ENCODE measurements at regions not wholly inside any gene's neighbourhood (a gene's known extent, or its start where the extent isn't known, plus 50 kb on each side); places are given as distances from the start of the nearest gene placed in this dataset.

DNA sequence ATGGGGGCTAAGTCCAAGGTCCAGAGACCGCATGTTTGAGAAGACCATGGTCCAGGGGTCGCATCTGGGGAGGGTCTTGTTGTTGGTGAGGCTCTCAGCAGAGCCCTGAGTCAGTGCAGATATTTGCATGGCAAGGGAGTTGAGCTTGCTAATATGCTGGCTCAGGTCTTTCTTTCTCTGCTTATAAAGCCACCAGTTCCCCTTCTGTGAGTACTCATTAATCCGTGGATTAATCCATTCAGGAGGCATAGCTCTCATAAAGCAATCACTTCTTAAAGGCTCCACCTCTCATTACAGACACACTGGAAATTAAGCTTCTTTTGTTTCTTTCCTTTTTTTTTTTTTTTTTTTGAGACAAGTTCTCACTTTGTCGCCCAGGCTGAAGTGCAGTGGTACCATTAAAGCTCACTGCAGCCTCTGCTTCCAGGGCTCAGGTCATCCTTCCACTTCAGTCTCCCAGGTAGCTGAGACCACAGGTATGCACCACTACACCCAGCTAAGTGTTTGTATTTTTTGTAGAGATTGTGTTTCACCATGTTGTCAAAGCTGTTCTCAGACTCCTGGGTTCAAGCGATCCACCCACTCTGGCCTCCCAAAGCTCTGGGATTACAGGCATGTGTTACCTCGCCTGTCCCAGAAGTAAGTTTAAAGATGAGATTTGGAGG lies 216.4 kb downstream of the SLITRK5 start:
- H3K27me3 Mint-ChIP-seq: no peaks in the 10 kb centered on the region
- ATAC-seq: no peak
- H3K36me3 Mint-ChIP-seq (ENCODE audit: low read depth): no peaks in the 10 kb centered on the region

GRCh38 chr13:87889254-87889653 lies 218.1 kb downstream of the SLITRK5 start:
- H3K36me3 Mint-ChIP-seq (ENCODE audit: low read depth): no peaks in the 10 kb centered on the region
- H3K4me1 Mint-ChIP-seq: no peaks in the 10 kb centered on the region

More for the DNA sequence above, 216.4 kb downstream of the SLITRK5 start:
- no peak overlapping the region for H3K4me3 Mint-ChIP-seq
- H3K4me1 Mint-ChIP-seq: no peaks in the 10 kb centered on the region
- H3K27ac Mint-ChIP-seq: no peak overlapping the region
- no peaks in the 10 kb centered on the region for H3K9me3 ChIP-seq (ENCODE audit: control insufficient read depth, low read length, poor library complexity, severe bottlenecking)
- DNase-seq: no peak

DNA sequence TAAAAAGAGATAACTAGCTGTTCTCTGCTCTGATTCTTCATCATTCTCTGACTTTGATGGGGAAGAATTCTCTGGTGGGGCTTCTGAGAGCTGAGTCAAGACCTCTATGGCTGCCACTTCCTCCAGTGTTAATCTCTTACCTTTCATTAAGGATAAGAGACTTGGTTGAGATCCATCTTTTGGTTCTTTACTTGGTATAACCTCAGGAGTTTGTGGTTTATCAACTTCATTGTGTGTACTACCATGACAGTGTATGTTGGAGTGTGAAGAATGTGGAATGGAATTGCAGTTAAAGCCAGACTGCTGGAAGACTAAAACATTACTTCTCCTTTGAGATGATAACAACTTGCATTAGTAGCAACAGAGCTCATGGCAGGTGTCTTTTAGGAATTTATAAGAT lies 222.0 kb downstream of the SLITRK5 start:
- peaks cover 2% of the 10 kb centered on the region for H3K9me3 ChIP-seq (ENCODE audit: control insufficient read depth, low read length, poor library complexity, severe bottlenecking)
- H3K36me3 Mint-ChIP-seq (ENCODE audit: low read depth): no peaks in the 10 kb centered on the region
- H3K27ac Mint-ChIP-seq: no peak overlapping the region
- DNase-seq (no peak), ATAC-seq (no peak)
- H3K4me1 Mint-ChIP-seq: no peaks in the 10 kb centered on the region
- no peaks in the 10 kb centered on the region for H3K27me3 Mint-ChIP-seq
- no peak overlapping the region for H3K4me3 Mint-ChIP-seq

More at GRCh38 chr13:87889254-87889653, 218.1 kb downstream of the SLITRK5 start:
- H3K27ac Mint-ChIP-seq: no peak overlapping the region
- no peak overlapping the region for H3K4me3 Mint-ChIP-seq
- no peaks in the 10 kb centered on the region for H3K9me3 ChIP-seq (ENCODE audit: control insufficient read depth, low read length, poor library complexity, severe bottlenecking)
- DNase-seq: no peak
- no peak for ATAC-seq
- H3K27me3 Mint-ChIP-seq: no peaks in the 10 kb centered on the region

DNA sequence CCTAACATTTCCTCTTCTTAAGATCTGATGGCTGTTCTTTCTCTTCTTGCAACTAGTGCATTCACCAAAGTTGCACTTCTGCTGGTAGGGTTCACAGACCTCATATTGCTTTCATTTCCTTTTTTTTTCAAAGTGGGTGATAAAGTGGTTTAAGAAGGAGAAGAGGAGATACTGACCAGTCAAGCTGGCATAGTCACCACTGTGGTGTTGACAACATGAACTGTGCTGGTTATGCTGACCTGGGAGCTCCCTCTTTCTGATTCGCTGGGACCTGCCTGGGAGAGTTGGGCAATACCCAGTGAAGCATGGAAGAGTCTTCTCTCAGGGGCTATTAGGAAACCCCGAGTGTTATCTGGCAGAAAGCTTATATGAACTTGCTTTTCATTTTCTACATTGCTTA lies 222.9 kb downstream of the SLITRK5 start:
- no peak overlapping the region for H3K4me3 Mint-ChIP-seq
- DNase-seq (no peak), ATAC-seq (no peak)
- H3K27me3 Mint-ChIP-seq: no peaks in the 10 kb centered on the region
- no peaks in the 10 kb centered on the region for H3K36me3 Mint-ChIP-seq (ENCODE audit: low read depth)
- peaks cover 2% of the 10 kb centered on the region for H3K9me3 ChIP-seq (ENCODE audit: control insufficient read depth, low read length, poor library complexity, severe bottlenecking)
- no peaks in the 10 kb centered on the region for H3K4me1 Mint-ChIP-seq
- H3K27ac Mint-ChIP-seq: no peak overlapping the region

DNA sequence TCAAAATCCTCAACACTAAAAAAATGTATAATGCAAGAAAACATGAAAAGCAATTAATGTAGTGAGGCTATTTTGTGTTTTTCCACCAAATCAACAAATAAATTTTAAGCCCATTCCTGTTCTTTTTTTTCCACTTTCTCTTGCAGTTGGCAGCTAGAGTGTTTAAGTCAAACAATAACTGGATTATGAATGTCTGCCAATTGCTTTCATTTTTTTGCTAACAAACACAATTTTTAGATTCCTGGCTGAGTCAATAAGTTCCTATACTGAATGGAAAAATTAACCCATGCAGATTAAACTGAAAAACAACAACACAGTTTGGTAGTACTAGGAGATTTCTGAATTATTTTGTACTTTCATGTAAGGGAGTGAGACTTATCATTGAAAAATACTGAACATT lies 232.4 kb downstream of the SLITRK5 start:
- Mint-ChIP-seq H3K36me3 (ENCODE audit: low read depth) (no peaks in the 10 kb centered on the region), H3K4me3 (no peak overlapping the region), H3K27me3 (no peaks in the 10 kb centered on the region), H3K27ac (no peak overlapping the region), H3K4me1 (no peaks in the 10 kb centered on the region)
- ATAC-seq: no peak
- peaks cover 2% of the 10 kb centered on the region for H3K9me3 ChIP-seq (ENCODE audit: control insufficient read depth, low read length, poor library complexity, severe bottlenecking)
- DNase-seq: no peak

GRCh38 chr13:87906411-87906810 lies 235.2 kb downstream of the SLITRK5 start:
- DNase-seq: no peak
- ATAC-seq: no peak
- Mint-ChIP-seq H3K4me3 (no peak overlapping the region), H3K27me3 (no peaks in the 10 kb centered on the region), H3K36me3 (ENCODE audit: low read depth) (no peaks in the 10 kb centered on the region), H3K4me1 (no peaks in the 10 kb centered on the region), H3K27ac (no peak overlapping the region)
- peaks cover 2% of the 10 kb centered on the region for H3K9me3 ChIP-seq (ENCODE audit: control insufficient read depth, low read length, poor library complexity, severe bottlenecking)

DNA sequence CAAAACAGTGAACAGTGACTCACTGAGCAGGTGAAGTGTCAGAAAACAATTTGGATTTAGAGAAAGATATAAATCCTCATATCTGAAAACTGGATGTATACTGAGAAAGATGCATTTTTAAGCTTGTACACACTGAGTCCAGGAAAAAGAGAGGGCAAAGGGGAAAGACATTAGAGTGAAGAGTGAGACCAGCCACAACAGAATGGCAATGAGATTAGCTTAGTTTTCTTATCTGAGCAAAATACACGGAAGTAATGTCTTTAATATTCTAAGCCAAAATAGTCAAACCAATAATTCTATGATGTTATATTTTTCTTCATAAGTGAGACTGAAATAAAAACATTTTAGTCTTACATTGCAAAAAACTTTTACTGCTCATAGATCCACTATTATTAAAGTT lies 236.0 kb downstream of the SLITRK5 start:
- no peak for ATAC-seq
- Mint-ChIP-seq H3K27ac (no peak overlapping the region), H3K36me3 (ENCODE audit: low read depth) (no peaks in the 10 kb centered on the region), H3K4me1 (no peaks in the 10 kb centered on the region), H3K4me3 (no peak overlapping the region), H3K27me3 (no peaks in the 10 kb centered on the region)
- no peak for DNase-seq
- H3K9me3 ChIP-seq (ENCODE audit: control insufficient read depth, low read length, poor library complexity, severe bottlenecking): peaks cover 2% of the 10 kb centered on the region

DNA sequence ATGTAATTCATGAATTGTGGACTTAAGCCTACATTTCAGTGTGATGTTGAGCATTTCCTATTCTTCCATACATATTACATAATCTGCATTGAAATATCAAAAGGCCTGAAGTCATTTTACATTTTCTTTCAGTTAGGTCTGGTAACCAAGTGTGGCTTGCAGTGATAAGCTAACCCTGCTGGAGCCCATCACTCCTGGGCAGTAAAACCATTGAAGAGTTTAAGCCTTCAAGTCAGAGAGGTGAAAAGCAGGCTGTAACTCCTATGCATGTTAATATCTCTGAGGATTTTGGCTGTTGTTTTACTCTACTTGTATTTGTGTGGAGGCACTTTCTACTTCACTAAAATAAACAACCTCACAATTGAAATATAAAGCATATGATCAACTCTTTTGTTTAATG lies 248.8 kb downstream of the SLITRK5 start:
- DNase-seq: no peak
- Mint-ChIP-seq H3K27me3 (no peaks in the 10 kb centered on the region), H3K36me3 (ENCODE audit: low read depth) (no peaks in the 10 kb centered on the region), H3K27ac (no peak overlapping the region), H3K4me3 (no peak overlapping the region), H3K4me1 (no peaks in the 10 kb centered on the region)
- ATAC-seq: no peak
- H3K9me3 ChIP-seq (ENCODE audit: control insufficient read depth, low read length, poor library complexity, severe bottlenecking): no peaks in the 10 kb centered on the region

DNA sequence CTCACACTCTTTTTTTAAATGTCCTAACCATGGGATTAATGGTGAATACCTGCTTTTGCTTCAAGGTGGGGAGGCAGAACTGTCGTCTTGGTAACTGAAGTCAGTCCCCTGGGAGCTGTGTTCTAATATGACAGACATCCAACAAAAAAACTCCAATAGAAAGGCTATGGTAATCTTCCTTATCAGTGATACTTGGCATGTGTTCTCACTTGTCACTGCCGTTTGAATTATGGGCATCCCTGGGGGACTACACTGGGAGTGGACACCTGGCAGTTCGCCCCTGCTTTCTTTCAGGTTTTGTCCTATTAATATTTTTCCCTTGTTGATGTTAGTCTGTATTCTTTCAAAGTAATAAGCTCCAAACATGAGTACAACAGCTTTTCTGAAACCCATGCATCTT lies 252.6 kb downstream of the SLITRK5 start:
- no peak overlapping the region for H3K4me3 Mint-ChIP-seq
- no peaks in the 10 kb centered on the region for H3K9me3 ChIP-seq (ENCODE audit: control insufficient read depth, low read length, poor library complexity, severe bottlenecking)
- H3K4me1 Mint-ChIP-seq: no peaks in the 10 kb centered on the region
- no peaks in the 10 kb centered on the region for H3K27me3 Mint-ChIP-seq
- no peak for ATAC-seq
- no peaks in the 10 kb centered on the region for H3K36me3 Mint-ChIP-seq (ENCODE audit: low read depth)
- H3K27ac Mint-ChIP-seq: no peak overlapping the region
- DNase-seq: no peak

DNA sequence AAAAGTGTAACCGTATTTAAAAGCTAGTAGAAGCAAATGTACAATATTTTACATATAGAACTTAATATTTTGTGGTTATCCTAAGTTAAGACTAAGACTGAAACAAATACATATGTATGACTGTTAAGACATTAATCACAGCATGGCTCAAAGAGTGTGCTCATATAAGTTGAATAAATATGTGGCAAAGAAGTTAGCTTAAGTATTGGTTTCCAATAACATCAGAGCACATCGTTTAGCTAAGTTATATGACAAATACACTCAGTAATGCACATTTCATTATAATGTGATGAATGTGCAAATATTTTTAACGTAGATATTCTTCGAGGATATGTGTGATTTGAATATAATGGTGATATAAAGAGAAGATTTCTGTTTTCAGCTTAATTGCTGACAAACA lies 253.8 kb downstream of the SLITRK5 start:
- H3K9me3 ChIP-seq (ENCODE audit: control insufficient read depth, low read length, poor library complexity, severe bottlenecking): no peaks in the 10 kb centered on the region
- Mint-ChIP-seq H3K4me3 (no peak overlapping the region), H3K27me3 (no peaks in the 10 kb centered on the region), H3K36me3 (ENCODE audit: low read depth) (no peaks in the 10 kb centered on the region), H3K27ac (no peak overlapping the region), H3K4me1 (no peaks in the 10 kb centered on the region)
- DNase-seq (no peak), ATAC-seq (no peak)

DNA sequence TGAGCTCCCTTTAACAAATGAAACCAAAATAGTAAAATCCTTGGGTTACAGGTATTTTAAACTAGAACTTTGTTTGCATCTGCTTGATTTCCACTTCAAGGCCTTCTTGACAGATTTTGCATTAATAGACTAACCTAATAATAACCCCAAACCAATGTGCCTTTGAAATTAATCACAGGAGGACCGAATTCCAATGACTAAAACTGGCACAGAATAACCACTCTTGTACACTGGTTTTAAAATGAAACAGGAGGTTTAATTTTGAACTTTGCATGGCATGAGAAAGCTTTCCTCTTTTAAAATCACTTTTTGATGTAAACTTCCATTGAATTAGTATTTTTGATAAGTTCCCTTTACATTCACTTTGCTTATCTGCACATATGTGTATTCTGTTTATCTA lies 269.6 kb downstream of the SLITRK5 start:
- Mint-ChIP-seq H3K4me1 (no peaks in the 10 kb centered on the region), H3K27ac (no peak overlapping the region), H3K4me3 (no peak overlapping the region), H3K36me3 (ENCODE audit: low read depth) (no peaks in the 10 kb centered on the region), H3K27me3 (no peaks in the 10 kb centered on the region)
- ATAC-seq (no peak), DNase-seq (no peak)
- H3K9me3 ChIP-seq (ENCODE audit: control insufficient read depth, low read length, poor library complexity, severe bottlenecking): no peaks in the 10 kb centered on the region

DNA sequence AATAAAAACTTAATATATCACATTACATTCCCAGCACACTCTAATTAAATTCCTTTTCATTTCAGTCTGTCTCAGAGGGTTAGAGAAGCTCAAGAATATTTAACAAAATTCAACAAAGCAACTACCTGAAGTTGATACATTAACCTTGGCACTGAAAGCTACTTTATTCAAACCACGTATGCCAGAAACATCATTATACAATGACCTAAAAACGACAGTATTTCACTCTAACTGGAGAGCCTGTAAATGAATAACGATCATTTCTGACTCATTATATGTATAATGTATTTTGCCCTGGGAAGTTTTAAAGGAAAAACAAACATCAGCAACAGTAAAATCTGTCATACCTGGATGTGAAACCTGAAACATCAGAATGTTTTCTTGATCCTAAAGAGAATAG lies 270.1 kb downstream of the SLITRK5 start:
- no peak overlapping the region for H3K4me3 Mint-ChIP-seq
- ATAC-seq: no peak

DNA sequence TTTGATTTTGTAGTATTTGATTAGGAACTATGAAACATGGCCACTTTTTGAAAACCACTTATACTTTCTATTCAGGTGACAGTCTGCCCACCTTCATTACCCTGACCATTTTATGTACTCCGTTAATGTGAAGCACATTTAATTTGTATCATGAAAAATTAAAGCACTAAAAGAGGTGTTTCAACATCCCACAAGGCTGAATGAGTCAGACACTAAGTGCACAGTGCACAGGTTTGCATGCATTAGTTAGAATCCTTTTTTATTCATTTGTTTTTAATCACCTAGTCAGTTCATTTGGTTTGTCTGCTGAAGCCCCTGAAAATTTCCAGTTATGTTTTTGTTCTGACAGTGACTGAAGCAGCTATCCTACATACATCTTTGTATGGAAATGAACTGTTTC lies 271.0 kb downstream of the SLITRK5 start:
- no peak overlapping the region for H3K4me3 Mint-ChIP-seq
- H3K36me3 Mint-ChIP-seq (ENCODE audit: low read depth): no peaks in the 10 kb centered on the region
- H3K27me3 Mint-ChIP-seq: no peaks in the 10 kb centered on the region
- no peak for DNase-seq
- ATAC-seq: no peak
- H3K27ac Mint-ChIP-seq: no peak overlapping the region
- no peaks in the 10 kb centered on the region for H3K4me1 Mint-ChIP-seq
- no peaks in the 10 kb centered on the region for H3K9me3 ChIP-seq (ENCODE audit: control insufficient read depth, low read length, poor library complexity, severe bottlenecking)

More for the DNA sequence above, 270.1 kb downstream of the SLITRK5 start:
- Mint-ChIP-seq H3K4me1 (no peaks in the 10 kb centered on the region), H3K27ac (no peak overlapping the region), H3K27me3 (no peaks in the 10 kb centered on the region), H3K36me3 (ENCODE audit: low read depth) (no peaks in the 10 kb centered on the region)
- no peaks in the 10 kb centered on the region for H3K9me3 ChIP-seq (ENCODE audit: control insufficient read depth, low read length, poor library complexity, severe bottlenecking)
- DNase-seq: no peak

- no peaks in the 10 kb centered on the region for H3K36me3 Mint-ChIP-seq (ENCODE audit: low read depth)
- no peak for ATAC-seq
- DNase-seq: no peak
- H3K4me1 Mint-ChIP-seq: no peaks in the 10 kb centered on the region
- no peaks in the 10 kb centered on the region for H3K27me3 Mint-ChIP-seq
- H3K27ac Mint-ChIP-seq: no peak overlapping the region
- no peaks in the 10 kb centered on the region for H3K9me3 ChIP-seq (ENCODE audit: control insufficient read depth, low read length, poor library complexity, severe bottlenecking)
- H3K4me3 Mint-ChIP-seq: no peak overlapping the region
Measured at GRCh38 chr13:87944038-87944437, 272.9 kb downstream of the SLITRK5 start.

All from T-helper 17 cell (primary cell).